Activated CD4-positive, alpha-beta T cell treated with anti-CD3 and anti-CD28 coated beads, Interleukin-10, Interleukin-2, amounts not matched to agents 100 ng/mL and 50 ng/mL, durations not matched to agents 16 hours and 8 hours (primary cell): ENCODE measurements at regions not wholly inside any gene's neighbourhood (a gene's known extent, or its start where the extent isn't known, plus 50 kb on each side); places are given as distances from the start of the nearest gene placed in this dataset.

ENCODE experiments used
- DNase-seq: peaks from one replicate; pipeline ENCODE4 v3.0.0-alpha.2; 2020

DNA sequence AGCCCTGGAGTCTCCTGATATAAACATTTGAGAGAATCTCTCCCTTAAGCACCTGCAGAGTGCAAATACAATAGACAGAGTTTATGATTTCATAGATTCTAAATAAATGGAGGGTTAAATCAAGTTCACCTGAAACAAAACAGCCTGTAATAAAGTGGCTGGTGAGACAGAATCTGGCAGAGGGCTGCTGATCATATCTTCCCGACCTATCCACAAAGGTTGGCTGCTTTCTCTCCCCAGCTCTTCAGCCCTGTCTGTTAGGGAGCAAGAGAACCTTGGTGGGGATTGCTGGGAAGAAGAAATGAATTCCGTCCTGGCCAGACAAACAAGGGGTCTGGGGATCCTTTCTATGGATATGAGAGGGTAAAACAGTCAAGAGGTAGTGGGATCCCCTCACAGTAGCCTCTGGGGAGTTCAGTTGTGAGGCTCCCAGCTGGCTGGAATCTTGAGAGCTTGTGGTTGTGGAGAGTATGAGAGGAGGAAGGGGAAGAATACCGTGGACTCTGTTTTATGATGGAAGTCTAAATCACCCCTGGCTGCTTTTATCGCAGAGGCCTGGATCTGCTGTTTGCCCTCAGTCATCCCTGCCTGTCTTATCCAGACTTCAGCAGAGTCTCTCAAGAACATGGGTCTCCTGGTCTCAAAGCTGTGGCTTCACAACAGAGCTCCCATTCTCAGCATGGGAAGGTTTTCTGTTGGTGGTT, 451.3 kb downstream of the NTRK3 start:
- no peak for DNase-seq

DNA sequence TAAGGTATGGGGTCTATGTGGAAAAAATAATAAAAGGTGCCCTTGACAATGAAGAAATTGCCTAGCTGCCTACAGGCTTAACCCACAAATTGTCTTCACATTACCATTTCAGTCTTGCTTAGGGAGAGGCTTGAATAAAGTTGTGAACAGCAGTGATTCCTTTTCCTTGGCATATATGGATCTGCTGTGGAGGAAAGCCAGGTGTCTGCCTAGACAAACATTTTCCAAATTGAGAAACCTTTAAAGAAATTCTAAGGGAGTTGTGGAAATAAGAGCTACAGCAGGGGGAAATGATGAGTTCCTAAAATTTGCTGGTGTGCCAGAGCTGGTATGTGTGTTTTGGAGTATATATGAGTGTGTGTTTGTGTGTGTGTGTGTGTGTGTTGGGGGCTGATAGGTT, 452.1 kb downstream of the NTRK3 start:
- no peak for DNase-seq

DNA sequence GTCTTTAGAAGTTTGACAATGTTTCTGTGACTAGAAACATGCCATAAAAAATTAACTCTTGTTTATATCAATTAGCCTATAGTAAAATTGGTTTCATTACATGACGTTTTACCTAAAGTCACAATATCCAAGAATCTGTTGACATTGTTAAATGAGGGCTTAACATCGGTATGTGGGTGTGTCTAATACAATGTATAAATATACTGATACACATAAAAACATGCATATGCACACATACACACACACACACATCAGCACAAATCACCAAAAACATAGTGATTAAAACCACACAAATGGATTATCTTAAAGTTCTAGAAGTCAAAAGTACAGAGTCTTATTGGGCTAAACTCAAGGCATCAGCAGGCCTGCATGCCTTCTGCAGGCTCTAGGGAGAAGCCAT, 456.7 kb downstream of the NTRK3 start:
- DNase-seq = no peak

DNA sequence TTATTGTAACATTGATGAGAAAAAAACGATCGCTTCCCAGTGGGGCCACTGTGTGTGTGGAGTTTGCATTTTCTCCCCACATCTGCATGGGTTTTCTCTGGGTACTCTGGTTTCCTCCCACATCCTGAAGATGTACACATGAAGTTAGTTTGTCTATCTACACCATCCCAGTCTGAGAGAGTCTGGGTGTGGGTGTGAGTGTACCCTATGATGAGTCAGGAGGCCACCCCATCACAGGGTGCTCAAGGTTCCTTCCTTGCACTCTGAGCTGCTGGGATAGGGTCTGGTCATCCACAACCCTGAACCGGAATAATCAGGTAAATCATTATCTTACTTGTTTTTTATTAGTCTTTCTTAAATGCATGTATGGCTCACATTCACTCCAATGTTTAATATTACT, 457.1 kb downstream of the NTRK3 start:
- DNase-seq = no peak

DNA sequence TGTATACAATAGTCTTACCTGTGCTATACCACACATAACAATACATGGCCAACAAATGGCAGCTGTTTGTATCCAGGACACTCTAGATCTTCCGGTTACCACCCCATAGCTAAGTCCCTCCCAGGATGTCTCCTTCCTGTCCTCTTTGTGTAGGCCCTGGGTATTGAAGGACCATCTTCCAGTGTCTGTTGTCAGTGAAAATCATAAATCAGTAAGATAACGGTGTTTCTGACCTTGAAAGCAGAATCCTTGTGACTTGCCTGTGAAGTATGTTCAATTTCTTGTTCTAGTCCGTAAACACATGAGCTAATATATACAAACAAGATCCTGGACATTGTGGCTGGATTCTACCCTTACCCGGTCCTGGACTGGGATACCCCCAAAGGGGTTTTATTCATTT, 462.8 kb downstream of the NTRK3 start:
- DNase-seq = no peak

DNA sequence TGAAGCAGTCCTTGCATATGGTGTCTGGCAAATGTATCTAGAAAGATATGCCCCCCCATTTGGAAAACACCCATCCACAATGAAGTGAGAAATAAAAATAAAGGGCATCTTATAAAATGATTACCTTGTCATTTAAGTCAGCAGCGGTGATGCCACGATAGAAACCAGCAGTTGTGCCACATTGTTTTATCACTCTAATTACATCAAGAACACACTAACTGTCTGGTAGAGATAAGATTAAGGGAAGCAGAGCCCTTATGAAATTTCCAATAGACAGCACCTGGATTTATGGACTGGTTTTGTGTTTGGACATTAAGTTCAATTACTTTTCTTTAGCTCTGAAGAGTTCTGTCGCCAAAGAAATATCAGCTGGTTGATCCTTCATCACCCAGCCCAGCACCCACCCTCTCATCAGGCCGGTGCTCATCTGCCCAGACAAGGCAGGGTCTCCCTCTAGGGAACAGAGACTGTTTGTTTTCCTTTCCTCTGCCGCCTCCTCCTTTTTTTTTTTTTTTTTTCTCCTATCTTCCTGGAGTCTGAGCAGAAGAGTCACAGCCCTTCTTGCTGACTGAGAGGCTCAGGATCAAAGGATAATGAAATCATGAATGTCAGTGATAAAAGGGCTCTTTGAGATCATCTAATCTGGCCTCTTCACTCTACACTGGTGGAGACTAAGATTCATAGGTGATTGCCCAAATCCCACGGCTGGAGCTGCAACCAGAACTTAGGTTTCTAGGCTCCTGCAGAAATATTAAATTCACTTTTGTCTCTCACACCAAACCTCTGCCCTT, 464.1 kb downstream of the NTRK3 start:
- no peak for DNase-seq

DNA sequence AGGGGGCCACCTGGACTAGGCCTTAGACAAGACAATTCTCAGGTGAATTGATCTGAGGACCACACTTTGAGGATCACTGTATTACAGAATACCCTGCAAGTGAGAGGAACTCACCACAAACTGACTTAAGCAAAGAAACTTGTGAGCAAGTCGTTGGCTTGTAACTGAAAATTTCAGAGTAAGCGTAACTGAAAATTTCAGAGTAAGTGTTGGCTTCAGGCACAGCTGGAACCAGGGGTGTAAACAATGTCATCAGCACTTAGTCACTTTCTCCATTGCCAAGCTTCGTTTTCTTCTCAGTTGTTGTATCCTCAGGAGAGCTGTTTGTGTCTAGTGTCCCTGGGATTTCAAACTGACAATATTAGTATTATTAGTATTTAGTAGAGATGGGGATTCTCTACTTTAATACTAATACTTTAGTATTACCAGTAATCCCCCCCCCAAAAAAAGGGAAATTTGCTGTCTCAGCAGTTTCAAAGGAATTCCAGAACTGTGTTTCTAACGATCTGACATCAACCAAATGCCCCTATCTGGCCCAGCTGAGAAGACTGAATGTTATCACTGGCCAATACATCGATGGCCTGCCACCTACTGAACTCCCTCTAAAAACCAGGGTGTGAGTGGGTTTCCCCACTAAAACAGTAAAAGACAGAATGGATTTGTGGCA, 474.4 kb downstream of the NTRK3 start:
- no peak for DNase-seq

DNA sequence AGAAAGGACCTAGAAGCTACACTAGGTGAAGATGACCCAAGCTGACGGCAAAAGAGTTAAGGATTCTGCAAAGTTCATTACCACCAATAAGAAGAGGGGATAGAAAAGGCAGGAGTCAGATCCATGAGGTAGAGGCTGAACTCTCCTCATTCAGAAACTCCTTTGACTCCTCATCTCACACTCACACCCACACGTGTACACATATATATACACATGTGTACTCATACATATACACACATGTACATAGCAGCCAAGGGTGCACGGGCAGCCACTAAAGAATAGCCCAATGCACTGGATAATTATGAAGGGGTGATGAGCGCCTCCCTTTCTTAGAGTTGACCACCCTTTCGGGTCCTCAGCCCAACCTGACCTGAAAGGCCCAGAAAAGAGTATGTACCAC, 476.8 kb downstream of the NTRK3 start:
- DNase-seq = no peak

DNA sequence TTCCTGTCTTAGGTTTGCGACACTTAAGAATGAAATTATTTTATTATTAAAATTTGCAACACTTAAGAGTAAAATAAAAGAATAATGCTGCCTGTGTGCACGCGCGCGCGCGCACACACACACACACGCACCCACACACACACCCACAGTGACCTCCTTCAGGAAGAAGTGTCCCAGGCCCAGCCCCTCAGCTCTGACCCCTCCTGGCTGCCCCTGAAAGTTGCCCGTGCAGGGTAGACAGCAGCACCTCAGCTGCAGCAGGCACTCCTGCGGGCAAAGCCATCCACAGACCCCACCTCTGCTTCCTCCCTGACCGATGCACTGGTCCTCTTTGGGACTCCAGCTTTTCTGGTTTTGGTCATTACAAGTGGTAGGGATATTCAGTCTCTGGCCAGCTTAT, 478.2 kb downstream of the NTRK3 start:
- DNase-seq = no peak

DNA sequence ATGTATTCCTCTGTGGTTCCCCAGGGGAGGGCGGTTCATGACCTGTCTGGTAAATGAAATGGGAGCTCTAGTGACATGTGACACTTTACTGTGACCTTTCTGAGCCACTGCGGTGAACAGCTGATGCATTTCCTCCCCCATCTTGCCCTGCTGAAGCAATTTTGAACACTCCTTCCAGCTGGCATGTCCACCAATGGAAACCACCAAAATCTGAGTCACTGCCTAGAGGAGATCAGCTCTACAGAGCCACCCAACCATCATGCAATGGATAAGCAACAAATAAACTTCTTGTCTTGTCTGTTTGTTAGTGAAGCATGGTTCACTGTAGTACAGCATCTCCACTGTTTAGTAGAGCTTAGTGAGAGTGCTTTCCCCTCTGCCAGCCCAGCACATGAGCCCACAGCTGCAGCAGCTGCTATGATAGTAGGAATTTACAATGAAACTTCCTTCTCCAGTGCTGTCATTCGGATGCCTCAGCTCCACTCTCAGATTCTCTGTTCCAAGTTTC, 479.4 kb downstream of the NTRK3 start:
- no peak for DNase-seq

DNA sequence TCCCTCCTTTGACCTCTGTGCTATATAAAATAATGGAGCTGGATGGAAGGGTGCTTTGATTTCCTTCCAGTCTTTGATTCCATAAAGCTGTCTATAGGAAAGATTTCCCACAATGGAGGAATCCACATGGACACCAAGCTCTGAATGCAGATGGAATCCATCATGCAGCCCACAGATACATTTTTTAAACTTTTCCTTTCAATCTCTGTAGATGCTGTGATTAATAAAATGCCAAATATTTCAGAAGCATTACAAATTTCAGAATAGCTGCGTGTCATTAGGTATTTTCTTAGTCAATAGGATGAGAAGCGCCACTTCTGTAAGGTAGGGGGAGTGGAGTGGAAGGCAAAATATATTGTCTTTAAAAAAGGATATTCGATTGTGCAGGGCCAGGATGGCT, 489.0 kb downstream of the NTRK3 start:
- DNase-seq = no peak

DNA sequence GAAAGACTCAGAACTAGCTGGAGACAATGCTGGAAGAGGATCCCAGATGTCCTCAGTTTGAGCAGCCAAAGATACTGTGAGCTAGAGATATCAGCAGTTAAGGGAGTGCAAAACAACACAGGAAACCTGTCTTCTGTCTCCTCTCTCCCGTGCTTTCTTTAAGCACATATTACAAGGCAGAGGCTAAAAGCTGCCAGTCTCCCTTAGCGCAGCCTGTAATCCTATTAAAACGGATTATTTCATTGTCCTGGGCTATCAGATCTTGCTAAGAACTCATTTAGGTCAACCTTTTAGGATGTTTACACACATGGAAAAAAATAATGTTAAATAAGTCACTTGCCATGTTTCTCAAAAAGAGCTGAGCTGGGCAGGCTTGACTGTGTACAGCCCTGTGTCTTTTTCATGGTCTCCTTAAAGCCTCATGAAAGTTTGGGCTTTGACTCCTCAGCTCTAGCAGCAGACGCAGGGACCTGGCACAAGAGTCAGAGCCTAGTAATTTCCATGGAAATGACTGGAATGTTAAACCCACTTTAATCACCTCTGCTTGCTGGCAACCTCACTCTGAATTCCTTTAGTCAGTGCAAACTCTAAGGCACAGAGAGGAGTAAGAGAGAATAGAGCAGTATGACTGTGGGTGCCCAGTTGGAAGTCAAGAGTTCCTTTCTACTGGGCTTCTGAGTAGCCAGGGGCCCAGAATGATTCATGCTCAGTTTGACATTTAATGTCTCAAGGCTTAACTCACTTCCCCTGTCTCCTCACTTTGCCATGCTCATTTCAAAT, 491.9 kb downstream of the NTRK3 start:
- DNase-seq = no peak

DNA sequence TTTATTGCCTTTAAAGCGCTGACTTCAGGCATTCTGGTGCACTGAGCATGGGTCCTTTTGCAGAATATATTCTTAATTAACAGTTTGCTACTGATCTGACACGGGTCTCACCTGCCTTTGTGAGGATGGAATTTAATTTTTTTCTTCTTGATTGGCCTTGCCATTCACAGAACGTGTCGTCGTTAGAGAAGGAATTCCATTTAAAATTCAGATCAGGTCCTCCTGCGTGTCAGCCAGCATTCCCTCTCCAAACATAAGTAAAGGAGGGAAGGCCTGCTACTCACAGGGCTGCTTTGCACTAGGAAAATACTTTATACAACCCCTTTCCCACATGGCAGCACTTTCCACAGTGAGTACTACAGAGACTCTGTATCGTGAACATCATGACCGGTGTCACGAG, 492.7 kb downstream of the NTRK3 start:
- DNase-seq = no peak

DNA sequence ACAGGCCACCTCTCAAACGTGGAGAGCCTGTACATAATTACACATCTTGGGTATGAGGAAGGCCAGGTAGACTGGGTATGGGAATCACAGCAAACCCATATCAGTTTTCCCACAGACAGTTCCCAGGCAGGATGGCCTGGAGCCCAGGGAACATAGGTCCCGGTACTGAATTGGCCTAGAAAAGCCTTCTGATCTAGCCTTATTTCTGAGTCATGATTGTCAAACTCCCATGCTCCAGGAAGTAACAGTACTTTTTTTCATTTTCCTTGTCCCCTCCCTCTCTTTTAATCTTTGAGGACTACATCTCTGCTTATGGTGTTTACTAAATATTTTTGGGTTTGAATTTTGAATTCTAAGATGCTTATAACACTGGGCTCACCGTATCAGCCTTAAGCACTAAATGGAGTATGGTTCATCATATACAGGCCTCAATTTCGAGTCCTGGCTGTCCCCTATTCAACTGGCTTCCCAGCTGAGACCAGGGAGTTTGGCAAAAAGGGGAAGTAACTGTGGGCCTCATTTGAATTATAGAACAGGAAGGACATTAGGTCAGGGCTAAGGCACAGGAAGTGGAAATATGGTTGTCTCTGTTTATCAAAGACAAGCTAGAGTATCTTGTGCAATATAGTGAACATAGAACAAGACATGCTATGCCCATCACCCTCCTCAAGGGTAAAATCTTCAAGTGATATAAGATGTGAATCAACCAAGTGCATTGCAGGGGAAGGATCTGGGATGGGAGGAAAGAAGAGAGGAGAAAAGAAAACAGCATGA, 494.6 kb downstream of the NTRK3 start:
- DNase-seq = no peak

DNA sequence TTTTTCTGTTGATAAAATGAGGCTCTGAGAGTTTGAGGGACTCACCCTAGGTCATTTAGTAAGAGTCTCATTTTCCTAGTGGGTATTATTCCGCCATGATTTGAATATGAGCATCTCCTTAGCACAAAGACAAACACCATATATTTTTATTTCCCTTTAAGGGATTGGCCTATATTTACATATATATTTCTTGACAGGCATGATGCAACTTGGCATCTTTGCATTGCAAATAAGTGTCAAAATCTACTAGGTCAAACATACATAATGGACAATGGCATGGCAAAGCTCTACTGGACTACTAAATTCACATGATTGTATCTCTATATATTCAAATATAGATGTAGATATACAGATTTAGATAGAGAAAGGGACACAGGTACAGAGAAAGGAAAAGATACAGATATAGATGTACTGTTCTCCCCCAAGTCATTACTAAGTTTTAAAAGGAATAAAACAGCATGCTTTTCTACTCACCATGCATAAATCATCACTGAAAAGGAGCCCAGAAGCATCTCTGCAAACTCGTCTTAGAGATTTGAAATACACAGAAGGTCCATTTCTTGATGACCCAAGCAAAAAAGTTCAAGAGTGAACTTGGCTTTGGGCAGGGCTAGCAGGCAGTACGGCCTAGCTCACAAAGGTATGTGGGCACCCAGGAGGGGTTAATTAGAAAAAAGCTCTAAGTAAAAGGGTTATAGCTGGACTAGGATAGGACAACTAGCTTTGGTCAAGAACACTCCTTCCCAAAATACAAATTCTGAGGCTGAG, 495.8 kb downstream of the NTRK3 start:
- no peak for DNase-seq

DNA sequence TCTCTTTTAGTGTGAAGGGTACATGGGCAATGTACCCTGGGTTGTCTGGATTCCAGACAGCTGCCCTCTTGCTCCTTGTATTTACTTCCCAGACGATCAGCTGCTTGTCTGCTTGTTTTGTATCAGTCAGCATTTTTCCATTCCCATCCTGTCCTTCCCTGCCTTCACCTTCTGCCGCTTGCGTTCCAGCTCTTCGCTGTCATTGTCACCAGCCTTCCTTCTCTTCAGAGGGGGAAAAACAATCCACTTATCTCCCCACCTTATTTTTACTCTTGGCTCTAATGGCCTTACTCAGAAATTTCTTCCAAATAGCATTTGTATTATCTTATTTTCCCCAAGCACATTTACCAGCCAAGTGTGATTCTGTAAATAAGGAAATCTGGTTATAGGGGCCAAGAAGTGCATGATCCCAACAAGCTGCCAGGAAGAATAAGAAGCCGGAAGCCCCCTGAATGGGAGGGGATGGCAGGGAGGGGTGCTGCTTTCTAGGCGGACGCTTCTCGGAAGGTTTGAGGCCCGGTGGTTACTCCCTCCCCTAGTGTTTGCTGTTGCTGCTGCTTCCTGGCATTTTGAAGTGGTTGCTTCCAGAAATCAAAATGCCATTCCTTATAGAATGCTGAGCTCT, 497.6 kb downstream of the NTRK3 start:
- DNase-seq = no peak

DNA sequence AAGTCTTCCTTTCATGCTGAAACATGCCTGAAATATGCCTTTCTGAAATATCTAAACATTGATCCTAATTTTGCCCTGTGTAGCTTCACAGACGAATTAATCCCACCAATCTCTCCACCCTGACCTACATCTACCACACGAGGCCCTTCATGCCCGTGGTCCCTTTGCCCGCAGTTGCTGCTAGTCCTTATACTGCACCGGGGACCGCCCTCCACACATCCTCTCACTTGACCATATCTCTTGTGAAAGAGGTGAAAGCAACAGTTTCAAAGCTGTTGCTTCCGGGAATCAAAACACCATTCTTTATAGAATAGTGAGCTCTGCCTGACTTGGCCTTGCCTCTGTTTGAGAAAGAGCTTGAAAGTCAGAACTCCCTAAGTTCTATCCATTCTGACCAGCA, 499.5 kb downstream of the NTRK3 start:
- no peak for DNase-seq

DNA sequence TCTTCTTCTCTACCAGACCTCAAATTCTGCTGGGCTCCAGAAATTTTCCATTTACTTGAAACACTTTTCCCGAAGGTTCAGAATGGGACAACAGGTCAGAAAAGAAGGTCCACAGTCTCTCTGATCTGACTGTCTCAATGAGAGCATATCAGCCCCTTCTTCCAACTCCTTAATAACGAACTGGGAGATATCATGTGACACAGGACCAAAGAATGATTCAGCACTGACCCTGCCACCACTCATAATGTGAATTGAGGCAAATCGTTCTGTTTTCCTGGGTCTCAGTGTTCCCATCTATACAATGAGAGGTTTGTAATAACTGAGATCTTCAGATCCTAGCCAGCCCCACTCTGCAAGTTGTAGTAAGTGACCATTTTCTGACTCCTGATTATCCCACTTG, 500.5 kb downstream of the NTRK3 start:
- DNase-seq = no peak

DNA sequence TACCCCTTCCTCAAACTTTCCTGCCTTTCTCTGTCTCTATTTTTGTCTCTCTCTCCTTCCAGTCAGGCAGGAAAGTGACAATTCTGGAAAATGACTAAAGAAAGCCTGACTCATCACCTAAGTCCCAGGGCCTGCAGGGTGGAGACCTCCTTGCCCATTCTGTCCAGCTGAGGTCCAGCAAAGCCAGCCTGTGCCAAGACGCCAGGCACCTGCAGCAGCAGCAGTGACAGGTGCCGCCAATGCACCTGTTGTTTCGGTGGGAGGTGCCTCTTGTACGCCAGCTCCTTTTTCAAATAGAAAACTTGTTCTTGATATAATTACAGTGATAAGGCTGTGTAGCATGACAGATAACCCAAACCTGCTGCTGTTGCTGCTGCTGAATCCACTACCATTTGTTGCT, 501.3 kb downstream of the NTRK3 start:
- no peak for DNase-seq

DNA sequence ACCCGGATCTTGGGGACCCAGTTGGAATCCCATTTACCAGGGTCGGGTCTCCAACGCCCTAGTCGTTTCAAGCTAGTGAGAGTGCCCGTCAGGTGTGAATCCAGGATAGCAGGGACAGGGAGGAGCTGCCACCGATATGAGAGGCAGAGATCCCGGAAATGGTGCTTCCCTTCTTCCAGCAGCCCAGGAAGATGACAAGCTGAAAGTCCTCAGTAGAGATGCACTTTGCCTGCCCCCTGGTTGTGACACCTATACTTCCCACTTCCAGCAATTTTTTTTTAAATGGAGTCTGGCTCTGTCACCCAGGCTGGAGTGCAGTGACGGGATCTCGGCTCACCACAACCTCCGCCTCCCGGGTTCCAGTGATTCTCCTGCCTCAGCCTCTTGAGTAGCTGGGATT, 503.0 kb downstream of the NTRK3 start:
- no peak for DNase-seq
